GM23338 (cell line): ENCODE measurements at regions not wholly inside any gene's neighbourhood (a gene's known extent, or its start where the extent isn't known, plus 50 kb on each side); places are given as distances from the start of the nearest gene placed in this dataset.

Experiments used
- ATAC-seq: fragments of 200-7000 bp; cut with Tn5 transposase; 3 replicates; pipeline ENCODE4 v1.9.1; 2020
- DNase-seq: peaks from one replicate; pipeline ENCODE4 v3.0.0-alpha.2; 2015; ENCODE audit warnings: low spot score
- H2AFZ ChIP-seq: fragments of 200-600 bp; sonication (generic); 2 replicates; pipeline ENCODE4 v1.8.0; 2016; ENCODE audit warnings: antibody characterized with exemption, mild to moderate bottlenecking, moderate library complexity
- H3F3A ChIP-seq: fragments of 200-600 bp; sonication (generic); replicated peaks from 2 replicates; pipeline ENCODE4 v1.8.0; 2017; ENCODE audit warnings: antibody characterized with exemption, mixed run types, low read depth
- H3K27ac ChIP-seq: fragments of 200-600 bp; sonication (generic); 2 replicates; pipeline ENCODE4 v1.6.1; 2016; ENCODE audit warnings: low read depth
- H3K27me3 ChIP-seq: fragments of 200-600 bp; sonication (generic); 2 replicates; pipeline ENCODE4 v1.8.0; 2016; ENCODE audit warnings: mild to moderate bottlenecking, mixed run types, moderate library complexity; ENCODE audit not compliant: insufficient read depth
- H3K36me3 ChIP-seq: fragments of 200-600 bp; sonication (generic); 2 replicates; pipeline ENCODE4 v1.8.0; 2016; ENCODE audit warnings: mild to moderate bottlenecking; ENCODE audit not compliant: insufficient read depth
- H3K4me1 ChIP-seq: fragments of 200-600 bp; sonication (generic); 2 replicates; pipeline ENCODE4 v1.8.0; 2016; ENCODE audit warnings: mild to moderate bottlenecking, moderate library complexity; ENCODE audit not compliant: insufficient read depth
- H3K4me2 ChIP-seq: fragments of 200-600 bp; sonication (generic); 2 replicates; pipeline ENCODE4 v1.7.1; 2017; ENCODE audit warnings: mixed run types
- H3K4me3 ChIP-seq: fragments of 200-600 bp; sonication (generic); 2 replicates; pipeline ENCODE4 v1.6.1; 2016; ENCODE audit warnings: mixed run types
- H3K79me2 ChIP-seq: fragments of 200-600 bp; sonication (generic); replicated peaks from 2 replicates; pipeline ENCODE4 v1.8.0; 2017; ENCODE audit warnings: mild to moderate bottlenecking; ENCODE audit not compliant: insufficient read depth
- H3K9me2 ChIP-seq: fragments of 200-600 bp; sonication (generic); 2 replicates; pipeline ENCODE4 v1.8.0; 2017; ENCODE audit not compliant: insufficient read depth
- H4K20me1 ChIP-seq: fragments of 200-600 bp; sonication (generic); replicated peaks from 2 replicates; pipeline ENCODE4 v1.8.0; 2017; ENCODE audit warnings: mild to moderate bottlenecking; ENCODE audit not compliant: insufficient read depth
- H3K27ac Mint-ChIP-seq: 2 replicates; pipeline ENCODE4 v1.8.0; 2020; ENCODE audit warnings: inconsistent platforms, mild to moderate bottlenecking, moderate library complexity, mixed read lengths
- H3K27me3 Mint-ChIP-seq: 3 replicates; pipeline ENCODE4 v1.8.0; 2022; ENCODE audit warnings: low read depth, mild to moderate bottlenecking, moderate library complexity, mixed read lengths, inconsistent platforms; ENCODE audit not compliant: insufficient read depth, poor library complexity
- H3K36me3 Mint-ChIP-seq: 3 replicates; pipeline ENCODE4 v1.8.0; 2021; ENCODE audit warnings: low read depth, mild to moderate bottlenecking, inconsistent platforms, moderate library complexity, mixed read lengths
- H3K4me1 Mint-ChIP-seq: 3 replicates; pipeline ENCODE4 v1.8.0; 2020; ENCODE audit warnings: mild to moderate bottlenecking, inconsistent platforms, mixed read lengths
- H3K4me3 Mint-ChIP-seq: 3 replicates; pipeline ENCODE4 v1.8.0; 2021; ENCODE audit warnings: moderate library complexity, mild to moderate bottlenecking, inconsistent platforms, mixed read lengths
- H3K9me3 Mint-ChIP-seq: 3 replicates; pipeline ENCODE4 v1.8.0; 2020; ENCODE audit warnings: moderate library complexity, mild to moderate bottlenecking, inconsistent platforms, mixed read lengths
- CREB1 ChIP-seq: fragments of 250-450 bp; sonication (Bioruptor Pico); IDR thresholded peaks from 2 replicates; pipeline ENCODE4 v1.5.0; 2020; ENCODE audit warnings: low read depth, mild to moderate bottlenecking, moderate library complexity
- EZH2 ChIP-seq: fragments of 200-600 bp; sonication (generic); IDR thresholded peaks from one replicate; pipeline ENCODE4 v1.8.0; 2017; ENCODE audit warnings: antibody characterized with exemption, mild to moderate bottlenecking, low read depth; ENCODE audit not compliant: unreplicated experiment
- EZH2phosphoT487 ChIP-seq: fragments of 200-600 bp; sonication (generic); IDR thresholded peaks from one replicate; pipeline ENCODE4 v1.8.1; 2018; ENCODE audit warnings: antibody characterized with exemption; ENCODE audit not compliant: unreplicated experiment
- JUNB ChIP-seq: IDR thresholded peaks from one replicate; pipeline ENCODE4 v1.6.1; 2016; ENCODE audit warnings: antibody characterized with exemption; ENCODE audit not compliant: unreplicated experiment
- NANOG ChIP-seq: IDR thresholded peaks from 2 replicates; pipeline ENCODE4 v1.6.1; 2016; ENCODE audit warnings: antibody characterized with exemption, borderline replicate concordance
- POLR2AphosphoS5 ChIP-seq: IDR thresholded peaks from 2 replicates; pipeline ENCODE4 v1.6.1; 2016; ENCODE audit warnings: antibody characterized with exemption, low read depth
- STAT1 ChIP-seq: IDR thresholded peaks from one replicate; pipeline ENCODE4 v1.6.1; 2016; ENCODE audit warnings: antibody characterized with exemption; ENCODE audit not compliant: unreplicated experiment
- ZNF114 ChIP-seq: fragments of 250-450 bp; sonication (Bioruptor Pico); IDR thresholded peaks from 2 replicates; pipeline ENCODE4 v1.5.0; 2020; ENCODE audit warnings: mild to moderate bottlenecking, moderate library complexity
- ZNF331 ChIP-seq: fragments of 250-450 bp; sonication (Bioruptor Pico); IDR thresholded peaks from 2 replicates; pipeline ENCODE4 v1.5.0; 2020; ENCODE audit warnings: low read depth, mild to moderate bottlenecking, moderate library complexity
- TF ChIP-seq, protein P1 (sequence below): IDR thresholded peaks from 2 replicates; pipeline ENCODE4 v1.6.1; 2016; ENCODE audit warnings: antibody characterized with exemption
- TF ChIP-seq, protein P2 (sequence below): fragments of 250-450 bp; sonication (Bioruptor Pico); IDR thresholded peaks from 2 replicates; pipeline ENCODE4 v1.5.0; 2020; ENCODE audit warnings: mild to moderate bottlenecking, moderate library complexity
- TF ChIP-seq, protein P3 (sequence below), 2 experiments: fragments of 200-600 bp in 1 of 2; sonication (generic) in 1 of 2; conservative IDR thresholded peaks; 2 replicates each; pipeline versions ENCODE4 v1.5.1 to v1.6.1; 2016 to 2017; ENCODE audit warnings: antibody characterized with exemption in 2 of 2, low read depth in 2 of 2, mild to moderate bottlenecking in 2 of 2, moderate library complexity in 1 of 2
- TF ChIP-seq, protein P4 (sequence below): IDR thresholded peaks from one replicate; pipeline ENCODE4 v1.6.1; 2018; ENCODE audit warnings: antibody characterized with exemption; ENCODE audit not compliant: unreplicated experiment

DNA sequence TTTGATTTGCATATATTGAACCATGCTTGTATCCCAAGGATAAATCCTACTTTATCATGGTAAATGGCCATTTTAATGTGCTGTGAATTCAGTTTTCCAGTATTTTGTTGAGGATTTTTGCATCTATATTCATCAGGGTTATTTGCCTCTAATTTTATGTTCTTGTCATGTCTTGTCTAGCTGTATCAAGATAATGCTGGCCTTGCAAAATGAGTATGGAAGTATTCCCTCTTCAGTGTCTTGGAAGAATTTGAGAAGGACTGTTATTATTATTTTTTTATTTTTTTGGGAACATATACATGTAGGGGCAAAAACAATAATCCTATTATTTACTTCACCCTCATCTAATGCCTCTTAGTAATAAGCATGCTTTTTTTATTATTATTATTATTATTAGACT is 398.0 kb upstream of the KCNH7 start:
- Histone ChIP-seq H3K27ac (no peak overlapping the region), H3K4me2 (no peak overlapping the region), H3K79me2 (no peaks in the 10 kb centered on the region), H3F3A (no peaks in the 10 kb centered on the region), H3K36me3 (no peaks in the 10 kb centered on the region), H3K9me2 (no peaks in the 10 kb centered on the region), H2AFZ (no peak overlapping the region), H3K27me3 (no peaks in the 10 kb centered on the region), H4K20me1 (no peaks in the 10 kb centered on the region), H3K4me1 (no peaks in the 10 kb centered on the region), H3K4me3 (no peak overlapping the region)
- Mint-ChIP-seq H3K27ac (no peak overlapping the region), H3K9me3 (peaks cover 3% of the 10 kb centered on the region; the same call in 1 of the 3 replicates), H3K4me3 (no peak overlapping the region), H3K36me3 (no peaks in the 10 kb centered on the region), H3K4me1 (no peaks in the 10 kb centered on the region), H3K27me3 (peaks cover 4% of the 10 kb centered on the region)
- no peak for TF ChIP-seq ZNF331 (CRISPR knock-in tag)
- no peak for TF ChIP-seq NANOG
- no peak for TF ChIP-seq POLR2AphosphoS5
- no peak for TF ChIP-seq EZH2phosphoT487
- TF ChIP-seq STAT1 = no peak
- no peak for TF ChIP-seq JUNB
- TF ChIP-seq, protein P1, sequence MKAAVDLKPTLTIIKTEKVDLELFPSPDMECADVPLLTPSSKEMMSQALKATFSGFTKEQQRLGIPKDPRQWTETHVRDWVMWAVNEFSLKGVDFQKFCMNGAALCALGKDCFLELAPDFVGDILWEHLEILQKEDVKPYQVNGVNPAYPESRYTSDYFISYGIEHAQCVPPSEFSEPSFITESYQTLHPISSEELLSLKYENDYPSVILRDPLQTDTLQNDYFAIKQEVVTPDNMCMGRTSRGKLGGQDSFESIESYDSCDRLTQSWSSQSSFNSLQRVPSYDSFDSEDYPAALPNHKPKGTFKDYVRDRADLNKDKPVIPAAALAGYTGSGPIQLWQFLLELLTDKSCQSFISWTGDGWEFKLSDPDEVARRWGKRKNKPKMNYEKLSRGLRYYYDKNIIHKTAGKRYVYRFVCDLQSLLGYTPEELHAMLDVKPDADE = no peak
- TF ChIP-seq, protein P2, sequence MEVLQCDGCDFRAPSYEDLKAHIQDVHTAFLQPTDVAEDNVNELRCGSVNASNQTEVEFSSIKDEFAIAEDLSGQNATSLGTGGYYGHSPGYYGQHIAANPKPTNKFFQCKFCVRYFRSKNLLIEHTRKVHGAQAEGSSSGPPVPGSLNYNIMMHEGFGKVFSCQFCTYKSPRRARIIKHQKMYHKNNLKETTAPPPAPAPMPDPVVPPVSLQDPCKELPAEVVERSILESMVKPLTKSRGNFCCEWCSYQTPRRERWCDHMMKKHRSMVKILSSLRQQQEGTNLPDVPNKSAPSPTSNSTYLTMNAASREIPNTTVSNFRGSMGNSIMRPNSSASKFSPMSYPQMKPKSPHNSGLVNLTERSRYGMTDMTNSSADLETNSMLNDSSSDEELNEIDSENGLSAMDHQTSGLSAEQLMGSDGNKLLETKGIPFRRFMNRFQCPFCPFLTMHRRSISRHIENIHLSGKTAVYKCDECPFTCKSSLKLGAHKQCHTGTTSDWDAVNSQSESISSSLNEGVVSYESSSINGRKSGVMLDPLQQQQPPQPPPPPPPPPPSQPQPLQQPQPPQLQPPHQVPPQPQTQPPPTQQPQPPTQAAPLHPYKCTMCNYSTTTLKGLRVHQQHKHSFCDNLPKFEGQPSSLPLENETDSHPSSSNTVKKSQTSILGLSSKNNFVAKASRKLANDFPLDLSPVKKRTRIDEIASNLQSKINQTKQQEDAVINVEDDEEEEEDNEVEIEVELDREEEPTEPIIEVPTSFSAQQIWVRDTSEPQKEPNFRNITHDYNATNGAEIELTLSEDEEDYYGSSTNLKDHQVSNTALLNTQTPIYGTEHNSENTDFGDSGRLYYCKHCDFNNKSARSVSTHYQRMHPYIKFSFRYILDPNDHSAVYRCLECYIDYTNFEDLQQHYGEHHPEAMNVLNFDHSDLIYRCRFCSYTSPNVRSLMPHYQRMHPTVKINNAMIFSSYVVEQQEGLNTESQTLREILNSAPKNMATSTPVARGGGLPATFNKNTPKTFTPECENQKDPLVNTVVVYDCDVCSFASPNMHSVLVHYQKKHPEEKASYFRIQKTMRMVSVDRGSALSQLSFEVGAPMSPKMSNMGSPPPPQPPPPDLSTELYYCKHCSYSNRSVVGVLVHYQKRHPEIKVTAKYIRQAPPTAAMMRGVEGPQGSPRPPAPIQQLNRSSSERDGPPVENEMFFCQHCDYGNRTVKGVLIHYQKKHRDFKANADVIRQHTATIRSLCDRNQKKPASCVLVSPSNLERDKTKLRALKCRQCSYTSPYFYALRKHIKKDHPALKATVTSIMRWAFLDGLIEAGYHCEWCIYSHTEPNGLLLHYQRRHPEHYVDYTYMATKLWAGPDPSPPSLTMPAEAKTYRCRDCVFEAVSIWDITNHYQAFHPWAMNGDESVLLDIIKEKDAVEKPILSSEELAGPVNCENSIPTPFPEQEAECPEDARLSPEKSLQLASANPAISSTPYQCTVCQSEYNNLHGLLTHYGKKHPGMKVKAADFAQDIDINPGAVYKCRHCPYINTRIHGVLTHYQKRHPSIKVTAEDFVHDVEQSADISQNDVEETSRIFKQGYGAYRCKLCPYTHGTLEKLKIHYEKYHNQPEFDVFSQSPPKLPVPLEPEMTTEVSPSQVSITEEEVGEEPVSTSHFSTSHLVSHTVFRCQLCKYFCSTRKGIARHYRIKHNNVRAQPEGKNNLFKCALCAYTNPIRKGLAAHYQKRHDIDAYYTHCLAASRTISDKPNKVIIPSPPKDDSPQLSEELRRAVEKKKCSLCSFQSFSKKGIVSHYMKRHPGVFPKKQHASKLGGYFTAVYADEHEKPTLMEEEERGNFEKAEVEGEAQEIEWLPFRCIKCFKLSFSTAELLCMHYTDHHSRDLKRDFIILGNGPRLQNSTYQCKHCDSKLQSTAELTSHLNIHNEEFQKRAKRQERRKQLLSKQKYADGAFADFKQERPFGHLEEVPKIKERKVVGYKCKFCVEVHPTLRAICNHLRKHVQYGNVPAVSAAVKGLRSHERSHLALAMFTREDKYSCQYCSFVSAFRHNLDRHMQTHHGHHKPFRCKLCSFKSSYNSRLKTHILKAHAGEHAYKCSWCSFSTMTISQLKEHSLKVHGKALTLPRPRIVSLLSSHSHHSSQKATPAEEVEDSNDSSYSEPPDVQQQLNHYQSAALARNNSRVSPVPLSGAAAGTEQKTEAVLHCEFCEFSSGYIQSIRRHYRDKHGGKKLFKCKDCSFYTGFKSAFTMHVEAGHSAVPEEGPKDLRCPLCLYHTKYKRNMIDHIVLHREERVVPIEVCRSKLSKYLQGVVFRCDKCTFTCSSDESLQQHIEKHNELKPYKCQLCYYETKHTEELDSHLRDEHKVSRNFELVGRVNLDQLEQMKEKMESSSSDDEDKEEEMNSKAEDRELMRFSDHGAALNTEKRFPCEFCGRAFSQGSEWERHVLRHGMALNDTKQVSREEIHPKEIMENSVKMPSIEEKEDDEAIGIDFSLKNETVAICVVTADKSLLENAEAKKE (CRISPR knock-in tag) = no peak
- TF ChIP-seq ZNF114 (CRISPR knock-in tag) = no peak
- no peak for TF ChIP-seq CREB1
- TF ChIP-seq EZH2 = no peak
- TF ChIP-seq, protein P3, sequence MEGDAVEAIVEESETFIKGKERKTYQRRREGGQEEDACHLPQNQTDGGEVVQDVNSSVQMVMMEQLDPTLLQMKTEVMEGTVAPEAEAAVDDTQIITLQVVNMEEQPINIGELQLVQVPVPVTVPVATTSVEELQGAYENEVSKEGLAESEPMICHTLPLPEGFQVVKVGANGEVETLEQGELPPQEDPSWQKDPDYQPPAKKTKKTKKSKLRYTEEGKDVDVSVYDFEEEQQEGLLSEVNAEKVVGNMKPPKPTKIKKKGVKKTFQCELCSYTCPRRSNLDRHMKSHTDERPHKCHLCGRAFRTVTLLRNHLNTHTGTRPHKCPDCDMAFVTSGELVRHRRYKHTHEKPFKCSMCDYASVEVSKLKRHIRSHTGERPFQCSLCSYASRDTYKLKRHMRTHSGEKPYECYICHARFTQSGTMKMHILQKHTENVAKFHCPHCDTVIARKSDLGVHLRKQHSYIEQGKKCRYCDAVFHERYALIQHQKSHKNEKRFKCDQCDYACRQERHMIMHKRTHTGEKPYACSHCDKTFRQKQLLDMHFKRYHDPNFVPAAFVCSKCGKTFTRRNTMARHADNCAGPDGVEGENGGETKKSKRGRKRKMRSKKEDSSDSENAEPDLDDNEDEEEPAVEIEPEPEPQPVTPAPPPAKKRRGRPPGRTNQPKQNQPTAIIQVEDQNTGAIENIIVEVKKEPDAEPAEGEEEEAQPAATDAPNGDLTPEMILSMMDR (conservative IDR thresholded peaks at IDR 0.05; ENCODE audit: low read depth in 2 of 2) = no peak
- TF ChIP-seq, protein P4, sequence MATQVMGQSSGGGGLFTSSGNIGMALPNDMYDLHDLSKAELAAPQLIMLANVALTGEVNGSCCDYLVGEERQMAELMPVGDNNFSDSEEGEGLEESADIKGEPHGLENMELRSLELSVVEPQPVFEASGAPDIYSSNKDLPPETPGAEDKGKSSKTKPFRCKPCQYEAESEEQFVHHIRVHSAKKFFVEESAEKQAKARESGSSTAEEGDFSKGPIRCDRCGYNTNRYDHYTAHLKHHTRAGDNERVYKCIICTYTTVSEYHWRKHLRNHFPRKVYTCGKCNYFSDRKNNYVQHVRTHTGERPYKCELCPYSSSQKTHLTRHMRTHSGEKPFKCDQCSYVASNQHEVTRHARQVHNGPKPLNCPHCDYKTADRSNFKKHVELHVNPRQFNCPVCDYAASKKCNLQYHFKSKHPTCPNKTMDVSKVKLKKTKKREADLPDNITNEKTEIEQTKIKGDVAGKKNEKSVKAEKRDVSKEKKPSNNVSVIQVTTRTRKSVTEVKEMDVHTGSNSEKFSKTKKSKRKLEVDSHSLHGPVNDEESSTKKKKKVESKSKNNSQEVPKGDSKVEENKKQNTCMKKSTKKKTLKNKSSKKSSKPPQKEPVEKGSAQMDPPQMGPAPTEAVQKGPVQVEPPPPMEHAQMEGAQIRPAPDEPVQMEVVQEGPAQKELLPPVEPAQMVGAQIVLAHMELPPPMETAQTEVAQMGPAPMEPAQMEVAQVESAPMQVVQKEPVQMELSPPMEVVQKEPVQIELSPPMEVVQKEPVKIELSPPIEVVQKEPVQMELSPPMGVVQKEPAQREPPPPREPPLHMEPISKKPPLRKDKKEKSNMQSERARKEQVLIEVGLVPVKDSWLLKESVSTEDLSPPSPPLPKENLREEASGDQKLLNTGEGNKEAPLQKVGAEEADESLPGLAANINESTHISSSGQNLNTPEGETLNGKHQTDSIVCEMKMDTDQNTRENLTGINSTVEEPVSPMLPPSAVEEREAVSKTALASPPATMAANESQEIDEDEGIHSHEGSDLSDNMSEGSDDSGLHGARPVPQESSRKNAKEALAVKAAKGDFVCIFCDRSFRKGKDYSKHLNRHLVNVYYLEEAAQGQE = no peak
- DNase-seq (no peak), ATAC-seq (no peak)
